GM12878 (cell line): ENCODE measurements at regions not wholly inside any gene's neighbourhood (a gene's known extent, or its start where the extent isn't known, plus 50 kb on each side); places are given as distances from the start of the nearest gene placed in this dataset.

Experiments
- ATAC-seq: fragments of 200-7000 bp; cut with Tn5 transposase; 3 replicates; pipeline ENCODE4 v1.9.1; 2020; ENCODE audit warnings: mild to moderate bottlenecking, moderate library complexity
- BruUV-seq: library from RNA; stranded (reverse); fragments of 400-500 nt; replicated peaks from 2 replicates; lab custom pipeline; 2021; lab: Mats Ljungman, UMichigan
- CTCF ChIA-PET: fragments of 300-600 bp; sonication (Branson Sonifier 250); formaldehyde crosslinking; extraction: SDS; loops from one replicate; lab custom pipeline; 2021; ENCODE audit warnings: inconsistent platforms; lab: Yijun Ruan, JAX
- POLR2A ChIA-PET: fragments of 350-600 bp; formaldehyde crosslinking; extraction: SDS; loops from one replicate; lab custom pipeline; 2021; ENCODE audit warnings: inconsistent platforms; lab: Charles Lee
- RAD21 ChIA-PET: fragments of 300-600 bp; sonication (Branson Sonifier 250); formaldehyde crosslinking; loops from one replicate; lab custom pipeline; 2023; ENCODE audit warnings: antibody characterized with exemption; ENCODE audit not compliant: unreplicated experiment; lab: Charles Lee
- SMC1A ChIA-PET: fragments of 300-600 bp; sonication (Branson Sonifier 250); formaldehyde crosslinking; loops from one replicate; lab custom pipeline; 2023; ENCODE audit not compliant: unreplicated experiment, uncharacterized antibody; lab: Charles Lee
- DNase-seq: peaks from one replicate; pipeline ENCODE4 v3.0.0-alpha.2; 2011; ENCODE audit warnings: low read depth, low spot score
- FAIRE-seq: peaks from 3 replicates; lab custom pipeline; 2011; peaks lifted over from hg19 to GRCh38; lab: Jason Lieb, UNC
- H2AFZ ChIP-seq: 2 replicates; pipeline ENCODE4 v1.6.0; 2011; ENCODE audit warnings: low read depth, low read length, control low read depth; ENCODE audit not compliant: control insufficient read depth
- H3K27ac ChIP-seq: 2 replicates; pipeline ENCODE4 v1.5.1; 2011; ENCODE audit warnings: control low read depth; ENCODE audit not compliant: control insufficient read depth, insufficient read depth
- H3K27me3 ChIP-seq, 2 experiments: replicated peaks in 1 of 2; 2 replicates each; pipeline versions ENCODE4 v1.6.0 to v1.6.1; 2011; ENCODE audit warnings: low read length in 1 of 2; ENCODE audit not compliant: control insufficient read depth in 2 of 2, insufficient read depth in 2 of 2
- H3K36me3 ChIP-seq, 2 experiments: 2 replicates each; pipeline ENCODE4 v1.5.1; 2011; ENCODE audit warnings: low read length in 1 of 2; ENCODE audit not compliant: control insufficient read depth in 2 of 2, insufficient read depth in 2 of 2
- H3K4me1 ChIP-seq: 2 replicates; pipeline ENCODE4 v1.6.1; 2011; ENCODE audit warnings: mild to moderate bottlenecking, low read length, moderate library complexity, mixed read lengths; ENCODE audit not compliant: control insufficient read depth, insufficient read depth
- H3K4me2 ChIP-seq: 2 replicates; pipeline ENCODE4 v1.6.0; 2011; ENCODE audit warnings: control low read depth; ENCODE audit not compliant: control insufficient read depth, insufficient read depth
- H3K4me3 ChIP-seq: fragments of 200-600 bp; sonication (generic); 2 replicates; pipeline ENCODE4 v1.5.1; 2016
- H3K79me2 ChIP-seq: 2 replicates; pipeline ENCODE4 v1.6.0; 2011; ENCODE audit warnings: low read length; ENCODE audit not compliant: control insufficient read depth, insufficient read depth
- H3K9ac ChIP-seq: 2 replicates; pipeline ENCODE4 v1.8.0; 2011; ENCODE audit warnings: low read length, control low read depth, mixed read lengths; ENCODE audit not compliant: control insufficient read depth, insufficient read depth
- H3K9me3 ChIP-seq: replicated peaks from 3 replicates; pipeline ENCODE4 v1.5.1; 2011; ENCODE audit warnings: mild to moderate bottlenecking, low read length; ENCODE audit not compliant: control insufficient read depth, insufficient read depth
- H4K20me1 ChIP-seq: 2 replicates; pipeline ENCODE4 v1.6.0; 2011; ENCODE audit not compliant: control insufficient read depth, insufficient read depth
- ATF2 ChIP-seq: IDR thresholded peaks from 2 replicates; pipeline ENCODE4 v1.6.1; 2012; ENCODE audit warnings: low read length, inconsistent platforms
- KAT2A ChIP-seq: conservative IDR thresholded peaks from 2 replicates; pipeline ENCODE4 v1.6.1; 2011; ENCODE audit warnings: low read depth, low read length; ENCODE audit not compliant: control insufficient read depth
- NFIC ChIP-seq: IDR thresholded peaks from 2 replicates; pipeline ENCODE4 v1.6.1; 2012; ENCODE audit warnings: low read depth, mild to moderate bottlenecking, inconsistent platforms, low read length, moderate library complexity
- NFXL1 ChIP-seq: fragments of 450-650 bp; IDR thresholded peaks from 2 replicates; pipeline ENCODE4 v1.6.1; 2017; ENCODE audit warnings: antibody characterized with exemption, mild to moderate bottlenecking, borderline replicate concordance
- NR2F1 ChIP-seq: fragments of 450-650 bp; conservative IDR thresholded peaks from 2 replicates; pipeline ENCODE4 v1.6.1; 2017; ENCODE audit warnings: mild to moderate bottlenecking
- PML ChIP-seq: IDR thresholded peaks from 2 replicates; pipeline ENCODE4 v1.6.1; 2012; ENCODE audit warnings: low read length, inconsistent platforms
- RCOR1 ChIP-seq: conservative IDR thresholded peaks from 2 replicates; pipeline ENCODE4 v1.6.1; 2012; ENCODE audit warnings: low read depth, low read length, improper control_type of control experiment
- RFX5 ChIP-seq: IDR thresholded peaks from 2 replicates; pipeline ENCODE4 v1.6.1; 2011; ENCODE audit warnings: low read depth, low read length, improper control_type of control experiment
- SIN3A ChIP-seq: IDR thresholded peaks from 2 replicates; pipeline ENCODE4 v1.6.1; 2012; ENCODE audit warnings: low read depth, low read length, improper control_type of control experiment
- SMAD1 ChIP-seq: fragments of 450-650 bp; IDR thresholded peaks from 2 replicates; pipeline ENCODE4 v1.6.1; 2018; ENCODE audit warnings: mild to moderate bottlenecking, low read depth; ENCODE audit not compliant: partially characterized antibody
- SMC3 ChIP-seq: IDR thresholded peaks from 2 replicates; pipeline ENCODE4 v1.6.1; 2011; ENCODE audit warnings: low read length, improper control_type of control experiment, borderline replicate concordance
- USF1 ChIP-seq: IDR thresholded peaks from 2 replicates; pipeline ENCODE4 v1.6.1; 2011; ENCODE audit warnings: borderline replicate concordance, low read depth, mild to moderate bottlenecking, moderate library complexity, mixed read lengths, low read length; ENCODE audit not compliant: insufficient read depth; ENCODE audit errors: extremely low read length
- ZBTB40 ChIP-seq: fragments of 450-650 bp; IDR thresholded peaks from 2 replicates; pipeline ENCODE4 v1.6.1; 2016; ENCODE audit warnings: mild to moderate bottlenecking, moderate library complexity, borderline replicate concordance
- ZNF207 ChIP-seq: fragments of 450-650 bp; IDR thresholded peaks from 2 replicates; pipeline ENCODE4 v1.6.1; 2014; ENCODE audit warnings: antibody characterized with exemption, mild to moderate bottlenecking, borderline replicate concordance
- WGBS: methylation state at CpG from one replicate; pipeline ENCODE4 v1.1.6; 2016; ENCODE audit warnings: low lambda C conversion rate; ENCODE audit not compliant: insufficient replicate concordance, insufficient coverage; ENCODE audit errors: missing lambda C conversion rate; 5-methylcytosine and 5-hydroxymethylcytosine counted together
- in situ Hi-C: fragments of 300-500 bp; cut with MboI; formaldehyde crosslinking; loops from 9 replicates; pipeline ENCODE4 v1.14.3; 2018; ENCODE audit warnings: mixed read lengths
- intact Hi-C: fragments of 100-400 bp; cut with micrococcal nuclease; formaldehyde crosslinking; loops from one replicate; pipeline ENCODE4 v1.14.2; 2022; ENCODE audit not compliant: unreplicated experiment
- TF ChIP-seq, protein P1 (sequence below): fragments of 450-650 bp; IDR thresholded peaks from 2 replicates; pipeline ENCODE4 v1.6.1; 2016; ENCODE audit warnings: mild to moderate bottlenecking

DNA sequence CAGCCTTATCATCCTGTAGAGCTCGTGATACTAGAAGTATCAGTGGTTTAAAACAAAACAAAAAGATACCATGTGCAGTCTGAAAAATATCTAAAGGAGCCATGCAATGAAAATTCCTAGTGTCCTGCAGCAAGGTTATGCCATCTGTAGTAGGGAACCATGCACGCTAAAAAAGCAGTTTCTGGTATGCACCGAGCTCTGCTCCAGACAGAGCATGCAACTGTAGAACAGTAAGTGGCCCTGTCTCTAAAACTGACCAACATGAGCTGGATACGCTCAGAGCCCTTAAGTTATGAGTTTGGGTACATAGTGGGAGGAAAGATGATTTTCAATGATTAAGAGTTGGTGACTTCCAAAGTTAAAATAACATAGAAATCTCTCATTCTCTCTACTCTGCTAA, 159.3 kb upstream of the ADAMTS5 start:
- RAD21 ChIA-PET: no interaction called here
- Histone ChIP-seq H3K27ac (no peak overlapping the region), H3K9me3 (no peaks in the 10 kb centered on the region; the same call in 2 of the 3 replicates), H4K20me1 (no peaks in the 10 kb centered on the region), H3K4me2 (no peak overlapping the region), H3K36me3 (no peaks in the 10 kb centered on the region), H3K4me1 (no peaks in the 10 kb centered on the region), H3K79me2 (no peaks in the 10 kb centered on the region), H3K4me3 (no peak overlapping the region), H3K27me3 (no peaks in the 10 kb centered on the region), H2AFZ (no peak overlapping the region), H3K9ac (no peak overlapping the region)
- SMC1A ChIA-PET: no interaction called here
- intact Hi-C loops: no loop called here
- POLR2A ChIA-PET: no interaction called here
- BruUV-seq: no TSS peak
- FAIRE-seq (no peak), DNase-seq (no peak), ATAC-seq (no peak)
- TF ChIP-seq NFXL1 (no peak), ATF2 (no peak), SMAD1 (no peak), RFX5 (no peak), KAT2A (no peak), NR2F1 (no peak), PML (no peak), ZBTB40 (no peak), RCOR1 (no peak), NFIC (no peak), ZNF207 (no peak), SIN3A (no peak), SMC3 (no peak), USF1 (no peak)
- TF ChIP-seq, protein P1, sequence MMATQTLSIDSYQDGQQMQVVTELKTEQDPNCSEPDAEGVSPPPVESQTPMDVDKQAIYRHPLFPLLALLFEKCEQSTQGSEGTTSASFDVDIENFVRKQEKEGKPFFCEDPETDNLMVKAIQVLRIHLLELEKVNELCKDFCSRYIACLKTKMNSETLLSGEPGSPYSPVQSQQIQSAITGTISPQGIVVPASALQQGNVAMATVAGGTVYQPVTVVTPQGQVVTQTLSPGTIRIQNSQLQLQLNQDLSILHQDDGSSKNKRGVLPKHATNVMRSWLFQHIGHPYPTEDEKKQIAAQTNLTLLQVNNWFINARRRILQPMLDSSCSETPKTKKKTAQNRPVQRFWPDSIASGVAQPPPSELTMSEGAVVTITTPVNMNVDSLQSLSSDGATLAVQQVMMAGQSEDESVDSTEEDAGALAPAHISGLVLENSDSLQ: no peak
- 17% methylated on average over 4 of the region's 4 CpGs for WGBS
- in situ Hi-C loops: no loop called here
- CTCF ChIA-PET: no interaction called here
